ENCODE measurements at regions not wholly inside any gene's neighbourhood (a gene's known extent, or its start where the extent isn't known, plus 50 kb on each side); places are given as distances from the start of the nearest gene placed in this dataset.

GRCh38 chr2:71742953-71743601 is 289.7 kb downstream of the DYSF start:
- no peak for TF ChIP-seq POLR2A (IDR thresholded peaks at IDR 0.05; ENCODE audit: low read length)
- TF ChIP-seq GATA1 (IDR thresholded peaks at IDR 0.05; ENCODE audit: low read depth, low read length) = no peak
